ENCODE measurements at regions not wholly inside any gene's neighbourhood (a gene's known extent, or its start where the extent isn't known, plus 50 kb on each side); places are given as distances from the start of the nearest gene placed in this dataset.

GRCh38 chr10:129029851-129030602 is 437.0 kb upstream of the MGMT start:
- TF ChIP-seq CTCF (IDR thresholded peaks at IDR 0.05; ENCODE audit: low read depth, low read length), result no peak
- H3K4me3 ChIP-seq (replicated peaks in 1 of 2; ENCODE audit: low read depth in 2 of 2, low read length in 2 of 2), result no peak overlapping the region
- DNase-seq (ENCODE audit: low read depth in 2 of 2), result no peak

- DNase-seq (ENCODE audit: low read depth in 2 of 2), result no peak
- H3K4me3 ChIP-seq (replicated peaks in 1 of 2; ENCODE audit: low read depth in 2 of 2, low read length in 2 of 2), result no peak overlapping the region
- no peak for TF ChIP-seq CTCF (IDR thresholded peaks at IDR 0.05; ENCODE audit: low read depth, low read length)
Measured at GRCh38 chr10:129030603-129030895, 436.5 kb upstream of the MGMT start.

- H3K4me3 ChIP-seq (replicated peaks in 1 of 2; ENCODE audit: low read depth in 2 of 2, low read length in 2 of 2), result no peak overlapping the region
- DNase-seq (ENCODE audit: low read depth in 2 of 2), result peak; percentile 59 to 75
- TF ChIP-seq CTCF (IDR thresholded peaks at IDR 0.05; ENCODE audit: low read depth, low read length), result peak; percentile 98
Measured at GRCh38 chr10:129030996-129031843, 435.8 kb upstream of the MGMT start.

- H3K4me3 ChIP-seq (replicated peaks in 1 of 2; ENCODE audit: low read depth in 2 of 2, low read length in 2 of 2), result no peak overlapping the region
- DNase-seq (ENCODE audit: low read depth in 2 of 2), result no peak
Measured at GRCh38 chr10:129031844-129032150, 435.2 kb upstream of the MGMT start.

GRCh38 chr10:129032372-129033313 is 434.4 kb upstream of the MGMT start:
- no peak for DNase-seq (ENCODE audit: low read depth in 2 of 2)
- TF ChIP-seq CTCF (IDR thresholded peaks at IDR 0.05; ENCODE audit: low read depth, low read length), result no peak
- no peak overlapping the region for H3K4me3 ChIP-seq (replicated peaks in 1 of 2; ENCODE audit: low read depth in 2 of 2, low read length in 2 of 2)

More at GRCh38 chr10:129031844-129032150, 435.2 kb upstream of the MGMT start:
- TF ChIP-seq CTCF (IDR thresholded peaks at IDR 0.05; ENCODE audit: low read depth, low read length), result no peak

GRCh38 chr10:129033340-129033739 is 433.7 kb upstream of the MGMT start:
- no peak for DNase-seq (ENCODE audit: low read depth in 2 of 2)
- H3K4me3 ChIP-seq (replicated peaks in 1 of 2; ENCODE audit: low read depth in 2 of 2, low read length in 2 of 2), result no peak overlapping the region
- no peak for TF ChIP-seq CTCF (IDR thresholded peaks at IDR 0.05; ENCODE audit: low read depth, low read length)
